Adipocyte (in vitro differentiated cells): ENCODE measurements at regions not wholly inside any gene's neighbourhood (a gene's known extent, or its start where the extent isn't known, plus 50 kb on each side); places are given as distances from the start of the nearest gene placed in this dataset.

Experiments
- DNase-seq: peaks from one replicate; pipeline ENCODE4 v3.0.0-alpha.2; 2015; ENCODE audit warnings: low read depth
- H3K27me3 ChIP-seq: replicated peaks from 2 replicates; pipeline ENCODE4 v1.7.0; 2013; ENCODE audit warnings: mild to moderate bottlenecking, low read length, moderate library complexity; ENCODE audit not compliant: control insufficient read depth, insufficient read depth
- H3K36me3 ChIP-seq: 2 replicates; pipeline ENCODE4 v1.7.0; 2013; ENCODE audit warnings: low read length, mild to moderate bottlenecking, moderate library complexity; ENCODE audit not compliant: control insufficient read depth, insufficient read depth, severe bottlenecking
- H3K4me1 ChIP-seq: 2 replicates; pipeline ENCODE4 v1.7.0; 2013; ENCODE audit warnings: mild to moderate bottlenecking, low read length, moderate library complexity; ENCODE audit not compliant: control insufficient read depth, insufficient read depth
- H3K4me3 ChIP-seq: 2 replicates; pipeline ENCODE4 v1.7.0; 2013; ENCODE audit warnings: mild to moderate bottlenecking, low read length, moderate library complexity
- H3K9ac ChIP-seq: 2 replicates; pipeline ENCODE4 v1.7.0; 2013; ENCODE audit warnings: mild to moderate bottlenecking, low read length, moderate library complexity
- H3K9me3 ChIP-seq: 2 replicates; pipeline ENCODE4 v1.7.0; 2013; ENCODE audit warnings: mild to moderate bottlenecking, low read length, moderate library complexity; ENCODE audit not compliant: control insufficient read depth

- peaks cover 18% of the 10 kb centered on the region for H3K9me3 ChIP-seq
- H3K4me1 ChIP-seq, result no peaks in the 10 kb centered on the region
- no peaks in the 10 kb centered on the region for H3K36me3 ChIP-seq
- no peak overlapping the region for H3K4me3 ChIP-seq
- DNase-seq, result no peak
- no peak overlapping the region for H3K9ac ChIP-seq
- no peaks in the 10 kb centered on the region for H3K27me3 ChIP-seq
Measured at GRCh38 chr6:5930143-5930770, 76.5 kb downstream of the NRN1 start.

GRCh38 chr6:5923840-5924239 is 82.9 kb downstream of the NRN1 start:
- Histone ChIP-seq H3K27me3 (peaks cover 4% of the 10 kb centered on the region), H3K4me3 (no peak overlapping the region), H3K4me1 (no peaks in the 10 kb centered on the region), H3K36me3 (no peaks in the 10 kb centered on the region), H3K9me3 (peaks cover 7% of the 10 kb centered on the region), H3K9ac (no peak overlapping the region)
- DNase-seq, result no peak

DNA sequence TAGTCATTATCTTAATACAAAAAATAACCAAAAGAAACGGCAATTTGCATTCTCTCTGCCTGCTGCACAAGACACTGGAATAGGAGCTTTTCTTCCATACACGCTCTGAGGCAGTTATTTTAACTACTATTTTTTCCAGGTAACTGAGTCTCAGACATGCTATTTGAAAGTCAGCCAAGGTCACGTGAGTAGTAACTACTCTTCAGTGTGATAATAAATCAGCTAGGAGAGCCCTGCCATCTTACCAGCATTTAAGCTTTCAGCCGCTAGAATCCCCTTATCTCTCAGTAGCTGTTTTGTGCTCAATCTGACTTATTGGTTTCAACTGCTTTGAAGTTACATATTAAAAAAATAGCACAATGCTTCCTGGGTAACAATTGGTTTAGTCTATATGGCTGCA is 84.5 kb downstream of the NRN1 start:
- no peak overlapping the region for H3K9ac ChIP-seq
- DNase-seq, result no peak
- H3K4me3 ChIP-seq, result no peak overlapping the region
- H3K36me3 ChIP-seq, result no peaks in the 10 kb centered on the region
- no peaks in the 10 kb centered on the region for H3K4me1 ChIP-seq
- peaks cover 7% of the 10 kb centered on the region for H3K9me3 ChIP-seq
- H3K27me3 ChIP-seq, result peaks cover 4% of the 10 kb centered on the region

DNA sequence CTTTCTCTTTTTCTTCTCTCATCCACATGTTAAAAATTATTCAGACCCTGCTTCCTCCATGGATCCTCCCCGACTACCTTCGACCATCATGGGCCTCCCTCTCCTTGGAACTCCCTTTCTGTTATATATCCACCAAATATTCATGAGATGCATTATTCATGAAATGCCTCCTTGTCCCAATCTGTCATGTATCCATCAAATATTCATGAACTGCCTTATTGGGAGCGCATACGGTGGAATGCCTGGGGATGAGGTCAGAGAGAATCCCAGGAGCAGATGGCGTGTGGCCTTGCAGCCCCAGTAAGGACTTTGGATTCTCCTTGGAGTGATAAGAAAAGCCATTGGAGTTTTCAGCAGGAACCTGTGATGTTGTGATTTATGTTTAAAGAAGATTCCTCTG is 97.0 kb downstream of the NRN1 start:
- Histone ChIP-seq H3K27me3 (no peaks in the 10 kb centered on the region), H3K36me3 (no peaks in the 10 kb centered on the region), H3K4me3 (no peak overlapping the region), H3K9me3 (no peaks in the 10 kb centered on the region), H3K4me1 (peaks cover 18% of the 10 kb centered on the region), H3K9ac (no peak overlapping the region)
- no peak for DNase-seq

- H3K36me3 ChIP-seq, result no peaks in the 10 kb centered on the region
- H3K4me3 ChIP-seq, result no peak overlapping the region
- no peak overlapping the region for H3K9ac ChIP-seq
- no peaks in the 10 kb centered on the region for H3K9me3 ChIP-seq
- peaks cover 18% of the 10 kb centered on the region for H3K4me1 ChIP-seq
- H3K27me3 ChIP-seq, result no peaks in the 10 kb centered on the region
- DNase-seq, result no peak
Measured at GRCh38 chr6:5906842-5907241, 99.9 kb downstream of the NRN1 start.

DNA sequence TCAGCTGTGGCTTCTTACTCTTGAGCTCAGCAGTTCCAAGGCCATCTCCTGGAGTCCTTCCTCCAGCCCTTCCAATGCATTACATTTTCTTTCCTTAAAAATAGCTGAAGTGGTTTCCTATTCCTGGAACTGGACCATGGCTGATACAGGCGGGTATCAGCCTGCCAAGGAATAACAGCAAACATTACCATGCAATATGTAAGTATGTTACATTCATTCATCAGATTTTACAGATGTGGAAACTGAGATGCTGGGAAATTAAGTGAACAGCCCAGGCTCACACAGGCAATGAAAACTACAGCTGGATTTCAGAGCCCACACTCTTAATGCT is 100.4 kb downstream of the NRN1 start:
- Histone ChIP-seq H3K9me3 (no peaks in the 10 kb centered on the region), H3K4me3 (peak overlapping the region; percentile 55), H3K36me3 (no peaks in the 10 kb centered on the region), H3K9ac (peak overlapping the region; percentile 48), H3K27me3 (no peaks in the 10 kb centered on the region), H3K4me1 (peaks cover 18% of the 10 kb centered on the region)
- no peak for DNase-seq

GRCh38 chr6:5905431-5906339 is 101.0 kb downstream of the NRN1 start:
- Histone ChIP-seq H3K9me3 (no peaks in the 10 kb centered on the region), H3K36me3 (no peaks in the 10 kb centered on the region), H3K9ac (peak overlapping the region; percentile 48), H3K4me1 (peaks cover 18% of the 10 kb centered on the region), H3K4me3 (peak overlapping the region; percentile 55), H3K27me3 (no peaks in the 10 kb centered on the region)
- peak; percentile 68 for DNase-seq

- DNase-seq, result no peak
- Histone ChIP-seq H3K9me3 (no peaks in the 10 kb centered on the region), H3K9ac (no peak overlapping the region), H3K4me1 (peaks cover 18% of the 10 kb centered on the region), H3K4me3 (no peak overlapping the region), H3K27me3 (no peaks in the 10 kb centered on the region), H3K36me3 (no peaks in the 10 kb centered on the region)
Measured at GRCh38 chr6:5904532-5904931, 102.2 kb downstream of the NRN1 start.

- H3K9ac ChIP-seq, result no peak overlapping the region
- DNase-seq, result no peak
- H3K9me3 ChIP-seq, result no peaks in the 10 kb centered on the region
Measured at GRCh38 chr6:5899216-5900045, 107.3 kb downstream of the NRN1 start.

DNA sequence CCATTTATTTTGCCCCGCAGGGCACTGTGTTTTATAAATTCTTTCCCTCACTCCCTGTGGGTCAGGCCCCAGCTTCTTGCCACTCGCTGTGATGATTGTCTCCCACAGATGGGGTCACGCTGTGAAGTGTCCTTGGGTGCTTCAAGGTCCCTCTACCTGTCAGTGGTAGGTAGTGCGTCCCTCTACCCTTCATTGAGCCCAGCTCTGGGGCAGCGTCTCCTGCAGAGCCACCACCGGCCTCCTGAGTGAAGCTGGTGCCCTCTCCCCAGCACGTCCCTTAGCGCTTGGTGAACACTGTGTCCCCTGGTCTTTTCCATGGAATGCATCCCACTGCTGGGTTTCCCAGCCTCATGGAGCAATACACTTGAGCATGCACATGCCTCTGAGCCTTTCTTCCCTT is 108.2 kb downstream of the NRN1 start:
- Histone ChIP-seq H3K9ac (no peak overlapping the region), H3K36me3 (no peaks in the 10 kb centered on the region), H3K4me1 (no peaks in the 10 kb centered on the region), H3K4me3 (no peak overlapping the region), H3K9me3 (no peaks in the 10 kb centered on the region), H3K27me3 (peaks cover 11% of the 10 kb centered on the region)
- no peak for DNase-seq

More at GRCh38 chr6:5899216-5900045, 107.3 kb downstream of the NRN1 start:
- no peaks in the 10 kb centered on the region for H3K4me1 ChIP-seq
- H3K4me3 ChIP-seq, result no peak overlapping the region
- peaks cover 11% of the 10 kb centered on the region for H3K27me3 ChIP-seq
- no peaks in the 10 kb centered on the region for H3K36me3 ChIP-seq

DNA sequence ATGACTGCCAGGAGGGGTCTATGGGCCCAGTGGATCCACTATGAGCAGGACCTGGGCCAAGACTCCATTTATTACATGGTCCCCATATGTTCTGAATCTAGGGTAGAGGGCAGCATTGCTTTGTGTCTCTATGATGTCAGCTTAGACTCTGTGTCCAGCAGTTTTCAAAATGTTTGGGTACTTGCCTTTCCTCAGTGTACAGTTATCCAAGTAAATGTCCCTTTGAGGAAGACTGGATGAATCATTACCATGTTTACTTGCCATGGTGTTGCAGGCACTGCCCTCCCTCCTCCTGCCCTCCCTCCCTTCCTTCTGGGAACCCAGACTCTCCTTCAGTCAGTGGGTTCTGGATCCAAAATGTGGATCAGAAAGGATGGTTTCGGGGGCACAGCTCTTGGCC is 108.6 kb downstream of the NRN1 start:
- H3K4me3 ChIP-seq, result no peak overlapping the region
- peaks cover 11% of the 10 kb centered on the region for H3K27me3 ChIP-seq
- no peaks in the 10 kb centered on the region for H3K36me3 ChIP-seq
- DNase-seq, result no peak
- H3K4me1 ChIP-seq, result no peaks in the 10 kb centered on the region
- H3K9ac ChIP-seq, result no peak overlapping the region
- H3K9me3 ChIP-seq, result no peaks in the 10 kb centered on the region
